Esophagus squamous epithelium (tissue), 4 donors: ENCODE measurements at regions not wholly inside any gene's neighbourhood (a gene's known extent, or its start where the extent isn't known, plus 50 kb on each side); places are given as distances from the start of the nearest gene placed in this dataset.

Experiments
- CTCF ChIP-seq, 6 experiments: fragments of 450-650 bp in 4 of 6; fragments of 200-600 bp in 2 of 6; sonication (generic) in 2 of 6; IDR thresholded peaks; one replicate each; pipeline ENCODE4 v1.5.1; 2016 to 2019; ENCODE audit warnings: antibody characterized with exemption in 6 of 6, mild to moderate bottlenecking in 4 of 6, moderate library complexity in 4 of 6
- POLR2A ChIP-seq, 4 donors: fragments of 450-650 bp; IDR thresholded peaks; one replicate each; pipeline ENCODE4 v1.6.1; 2017; ENCODE audit warnings: antibody characterized with exemption in 4 of 4, mild to moderate bottlenecking in 4 of 4, moderate library complexity in 3 of 4

DNA sequence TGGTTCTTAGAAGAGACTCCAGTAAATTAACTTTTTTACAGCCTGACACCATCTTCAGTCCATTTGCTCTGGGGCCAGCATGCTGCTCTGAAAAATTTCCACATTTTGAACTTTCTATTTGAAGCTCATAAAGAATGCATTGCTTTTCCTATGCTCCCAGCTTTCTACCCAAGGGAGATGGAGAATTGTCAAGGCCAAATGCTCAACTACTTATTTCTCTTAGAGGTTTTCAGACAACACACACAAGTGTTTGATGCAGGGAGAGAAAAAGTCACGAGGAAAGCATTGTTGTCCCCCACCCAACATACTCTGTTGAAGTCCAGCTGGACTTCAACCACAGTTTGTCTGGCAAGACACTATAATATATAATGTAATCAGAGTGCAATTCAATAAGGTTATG, 100.3 kb upstream of the CADPS start:
- TF ChIP-seq POLR2A (IDR thresholded peaks at IDR 0.05) (no peak), CTCF (IDR thresholded peaks at IDR 0.05) (no peak)
